GM12878 (cell line): ENCODE measurements at regions not wholly inside any gene's neighbourhood (a gene's known extent, or its start where the extent isn't known, plus 50 kb on each side); places are given as distances from the start of the nearest gene placed in this dataset.

Experiments used
- ATAC-seq: fragments of 200-7000 bp; cut with Tn5 transposase; 3 replicates; pipeline ENCODE4 v1.9.1; 2020; ENCODE audit warnings: mild to moderate bottlenecking, moderate library complexity
- BruUV-seq: library from RNA; stranded (reverse); fragments of 400-500 nt; replicated peaks from 2 replicates; lab custom pipeline; 2021; lab: Mats Ljungman, UMichigan
- CTCF ChIA-PET: fragments of 300-600 bp; sonication (Branson Sonifier 250); formaldehyde crosslinking; extraction: SDS; loops from one replicate; lab custom pipeline; 2021; ENCODE audit warnings: inconsistent platforms; lab: Yijun Ruan, JAX
- POLR2A ChIA-PET: fragments of 350-600 bp; formaldehyde crosslinking; extraction: SDS; loops from one replicate; lab custom pipeline; 2021; ENCODE audit warnings: inconsistent platforms; lab: Charles Lee
- RAD21 ChIA-PET: fragments of 300-600 bp; sonication (Branson Sonifier 250); formaldehyde crosslinking; loops from one replicate; lab custom pipeline; 2023; ENCODE audit warnings: antibody characterized with exemption; ENCODE audit not compliant: unreplicated experiment; lab: Charles Lee
- SMC1A ChIA-PET: fragments of 300-600 bp; sonication (Branson Sonifier 250); formaldehyde crosslinking; loops from one replicate; lab custom pipeline; 2023; ENCODE audit not compliant: unreplicated experiment, uncharacterized antibody; lab: Charles Lee
- DNase-seq: peaks from one replicate; pipeline ENCODE4 v3.0.0-alpha.2; 2011; ENCODE audit warnings: low read depth, low spot score
- FAIRE-seq: peaks from 3 replicates; lab custom pipeline; 2011; peaks lifted over from hg19 to GRCh38; lab: Jason Lieb, UNC
- H2AFZ ChIP-seq: 2 replicates; pipeline ENCODE4 v1.6.0; 2011; ENCODE audit warnings: low read depth, low read length, control low read depth; ENCODE audit not compliant: control insufficient read depth
- H3K27ac ChIP-seq: 2 replicates; pipeline ENCODE4 v1.5.1; 2011; ENCODE audit warnings: control low read depth; ENCODE audit not compliant: control insufficient read depth, insufficient read depth
- H3K27me3 ChIP-seq, 2 experiments: replicated peaks in 1 of 2; 2 replicates each; pipeline versions ENCODE4 v1.6.0 to v1.6.1; 2011; ENCODE audit warnings: low read length in 1 of 2; ENCODE audit not compliant: control insufficient read depth in 2 of 2, insufficient read depth in 2 of 2
- H3K36me3 ChIP-seq, 2 experiments: 2 replicates each; pipeline ENCODE4 v1.5.1; 2011; ENCODE audit warnings: low read length in 1 of 2; ENCODE audit not compliant: control insufficient read depth in 2 of 2, insufficient read depth in 2 of 2
- H3K4me1 ChIP-seq: 2 replicates; pipeline ENCODE4 v1.6.1; 2011; ENCODE audit warnings: mild to moderate bottlenecking, low read length, moderate library complexity, mixed read lengths; ENCODE audit not compliant: control insufficient read depth, insufficient read depth
- H3K4me2 ChIP-seq: 2 replicates; pipeline ENCODE4 v1.6.0; 2011; ENCODE audit warnings: control low read depth; ENCODE audit not compliant: control insufficient read depth, insufficient read depth
- H3K4me3 ChIP-seq: fragments of 200-600 bp; sonication (generic); 2 replicates; pipeline ENCODE4 v1.5.1; 2016
- H3K79me2 ChIP-seq: 2 replicates; pipeline ENCODE4 v1.6.0; 2011; ENCODE audit warnings: low read length; ENCODE audit not compliant: control insufficient read depth, insufficient read depth
- H3K9ac ChIP-seq: 2 replicates; pipeline ENCODE4 v1.8.0; 2011; ENCODE audit warnings: low read length, control low read depth, mixed read lengths; ENCODE audit not compliant: control insufficient read depth, insufficient read depth
- H3K9me3 ChIP-seq: replicated peaks from 3 replicates; pipeline ENCODE4 v1.5.1; 2011; ENCODE audit warnings: mild to moderate bottlenecking, low read length; ENCODE audit not compliant: control insufficient read depth, insufficient read depth
- H4K20me1 ChIP-seq: 2 replicates; pipeline ENCODE4 v1.6.0; 2011; ENCODE audit not compliant: control insufficient read depth, insufficient read depth
- ATF7 ChIP-seq: fragments of 450-650 bp; IDR thresholded peaks from 2 replicates; pipeline ENCODE4 v1.6.1; 2016; ENCODE audit warnings: low read depth, mild to moderate bottlenecking
- CBFB ChIP-seq: IDR thresholded peaks from 2 replicates; pipeline ENCODE4 v1.6.1; 2016; ENCODE audit warnings: antibody characterized with exemption, low read depth
- CEBPZ ChIP-seq: fragments of 150-350 bp; IDR thresholded peaks from 2 replicates; pipeline ENCODE4 v1.6.1; 2016; ENCODE audit warnings: low read depth, low read length
- MLLT1 ChIP-seq: fragments of 450-650 bp; IDR thresholded peaks from 2 replicates; pipeline ENCODE4 v1.6.1; 2016; ENCODE audit warnings: mild to moderate bottlenecking
- NFIC ChIP-seq: IDR thresholded peaks from 2 replicates; pipeline ENCODE4 v1.6.1; 2012; ENCODE audit warnings: low read depth, mild to moderate bottlenecking, inconsistent platforms, low read length, moderate library complexity
- NR2C2 ChIP-seq: IDR thresholded peaks from 2 replicates; pipeline ENCODE4 v1.6.1; 2011; ENCODE audit warnings: borderline replicate concordance, low read depth; ENCODE audit not compliant: control insufficient read depth, insufficient read length
- PKNOX1 ChIP-seq: fragments of 450-650 bp; IDR thresholded peaks from 2 replicates; pipeline ENCODE4 v1.6.1; 2016; ENCODE audit warnings: mild to moderate bottlenecking
- POLR2A ChIP-seq: IDR thresholded peaks from 2 replicates; pipeline ENCODE4 v1.6.1; 2011; ENCODE audit warnings: low read depth, mild to moderate bottlenecking, low read length
- RCOR1 ChIP-seq: conservative IDR thresholded peaks from 2 replicates; pipeline ENCODE4 v1.6.1; 2012; ENCODE audit warnings: low read depth, low read length, improper control_type of control experiment
- SMAD1 ChIP-seq: fragments of 450-650 bp; IDR thresholded peaks from 2 replicates; pipeline ENCODE4 v1.6.1; 2018; ENCODE audit warnings: mild to moderate bottlenecking, low read depth; ENCODE audit not compliant: partially characterized antibody
- SMARCA5 ChIP-seq: fragments of 450-650 bp; IDR thresholded peaks from 2 replicates; pipeline ENCODE4 v1.6.1; 2017; ENCODE audit warnings: mild to moderate bottlenecking
- SRF ChIP-seq, 2 experiments: IDR thresholded peaks; 2 replicates each; pipeline ENCODE4 v1.6.1; 2011; ENCODE audit warnings: low read depth in 2 of 2, low read length in 2 of 2, mild to moderate bottlenecking in 1 of 2, moderate library complexity in 1 of 2
- SUZ12 ChIP-seq: fragments of 200-600 bp; sonication (generic); IDR thresholded peaks from one replicate; pipeline ENCODE4 v1.6.1; 2018; ENCODE audit warnings: antibody characterized with exemption, mild to moderate bottlenecking; ENCODE audit not compliant: unreplicated experiment
- TCF12 ChIP-seq: IDR thresholded peaks from 2 replicates; pipeline ENCODE4 v1.6.1; 2011; ENCODE audit warnings: low read depth, mild to moderate bottlenecking, low read length
- ZBED1 ChIP-seq: IDR thresholded peaks from 2 replicates; pipeline ENCODE4 v1.6.1; 2016; ENCODE audit warnings: borderline replicate concordance
- ZBTB11 ChIP-seq: fragments of 450-650 bp; formaldehyde crosslinking; IDR thresholded peaks from 2 replicates; pipeline ENCODE4 v1.5.0; 2022; ENCODE audit warnings: mild to moderate bottlenecking, missing genetic modification characterization
- ZZZ3 ChIP-seq: IDR thresholded peaks from 2 replicates; pipeline ENCODE4 v1.6.1; 2011; ENCODE audit warnings: low read depth; ENCODE audit not compliant: control insufficient read depth, insufficient read length
- in situ Hi-C: fragments of 300-500 bp; cut with MboI; formaldehyde crosslinking; loops from 9 replicates; pipeline ENCODE4 v1.14.3; 2018; ENCODE audit warnings: mixed read lengths
- intact Hi-C: fragments of 100-400 bp; cut with micrococcal nuclease; formaldehyde crosslinking; loops from one replicate; pipeline ENCODE4 v1.14.2; 2022; ENCODE audit not compliant: unreplicated experiment

- CTCF ChIA-PET: no interaction called here
- no peaks in the 10 kb centered on the region for H3K36me3 ChIP-seq
- no peak for FAIRE-seq
Measured at GRCh38 chr3:130606336-130606735, 89.4 kb downstream of the COL6A6 start.

More at GRCh38 chr3:130606336-130606735, 89.4 kb downstream of the COL6A6 start:
- H3K9me3 ChIP-seq: peaks cover 3% of the 10 kb centered on the region; the same call in 1 of the 3 replicates
- H3K4me2 ChIP-seq: no peak overlapping the region
- no TSS peak for BruUV-seq
- no peak overlapping the region for H3K9ac ChIP-seq
- TF ChIP-seq ATF7: no peak
- no peak for TF ChIP-seq NR2C2
- TF ChIP-seq ZZZ3: no peak
- no peak for TF ChIP-seq ZBTB11
- no peak for TF ChIP-seq POLR2A
- TF ChIP-seq NFIC: no peak
- TF ChIP-seq SMARCA5: no peak
- TF ChIP-seq ZBED1: no peak
- TF ChIP-seq SUZ12: no peak
- no peak for TF ChIP-seq CBFB
- TF ChIP-seq SMAD1: no peak
- TF ChIP-seq MLLT1: no peak
- no peak for TF ChIP-seq SRF (IDR thresholded peaks at IDR 0.05; ENCODE audit: low read depth in 2 of 2, low read length in 2 of 2)
- no peak for TF ChIP-seq PKNOX1
- TF ChIP-seq TCF12: no peak
- TF ChIP-seq RCOR1: no peak
- TF ChIP-seq CEBPZ: no peak
- no peaks in the 10 kb centered on the region for H3K4me1 ChIP-seq
- no peak overlapping the region for H3K4me3 ChIP-seq
- POLR2A ChIA-PET: no interaction called here
- RAD21 ChIA-PET: no interaction called here
- SMC1A ChIA-PET: no interaction called here
- no peaks in the 10 kb centered on the region for H4K20me1 ChIP-seq
- intact Hi-C loops (no loop called here), in situ Hi-C loops (no loop called here)
- no peak for ATAC-seq
- no peaks in the 10 kb centered on the region; a peak in 1 of 4 replicates for H3K27me3 ChIP-seq
- DNase-seq: no peak
- no peak overlapping the region for H2AFZ ChIP-seq
- H3K79me2 ChIP-seq: no peaks in the 10 kb centered on the region
- no peak overlapping the region for H3K27ac ChIP-seq
